ENCODE measurements at regions not wholly inside any gene's neighbourhood (a gene's known extent, or its start where the extent isn't known, plus 50 kb on each side); places are given as distances from the start of the nearest gene placed in this dataset.
A peak's percentile ranks its signal among the peaks of the same experiment; 100 is the strongest.

- no peak for DNase-seq
Measured at GRCh38 chr7:3236268-3236667, 64.8 kb upstream of the SDK1 start.

GRCh38 chr7:3238525-3239210 is 62.4 kb upstream of the SDK1 start:
- no peak for DNase-seq

- DNase-seq: no peak
Measured at GRCh38 chr7:3239291-3239691, 61.8 kb upstream of the SDK1 start.

GRCh38 chr7:3240826-3241430 is 60.1 kb upstream of the SDK1 start:
- no peak for DNase-seq

GRCh38 chr7:3241686-3242258 is 59.3 kb upstream of the SDK1 start:
- no peak for DNase-seq

- DNase-seq: no peak
Measured at GRCh38 chr7:3242398-3242972, 58.6 kb upstream of the SDK1 start.

GRCh38 chr7:3243256-3243655 is 57.8 kb upstream of the SDK1 start:
- no peak for DNase-seq

GRCh38 chr7:3243680-3244079 is 57.4 kb upstream of the SDK1 start:
- DNase-seq: no peak

- DNase-seq: no peak
Measured at GRCh38 chr7:3244241-3244814, 56.7 kb upstream of the SDK1 start.

- DNase-seq: no peak
Measured at GRCh38 chr7:3245077-3245476, 56.0 kb upstream of the SDK1 start.

- no peak for DNase-seq
Measured at GRCh38 chr7:3245721-3246120, 55.3 kb upstream of the SDK1 start.

GRCh38 chr7:3246127-3246526 is 54.9 kb upstream of the SDK1 start:
- peak; percentile 54 for DNase-seq

- no peak for DNase-seq
Measured at GRCh38 chr7:3246651-3247050, 54.4 kb upstream of the SDK1 start.

- DNase-seq: no peak
Measured at GRCh38 chr7:3250725-3251124, 50.3 kb upstream of the SDK1 start.
